ENCODE measurements at regions not wholly inside any gene's neighbourhood (a gene's known extent, or its start where the extent isn't known, plus 50 kb on each side); places are given as distances from the start of the nearest gene placed in this dataset.

DNA sequence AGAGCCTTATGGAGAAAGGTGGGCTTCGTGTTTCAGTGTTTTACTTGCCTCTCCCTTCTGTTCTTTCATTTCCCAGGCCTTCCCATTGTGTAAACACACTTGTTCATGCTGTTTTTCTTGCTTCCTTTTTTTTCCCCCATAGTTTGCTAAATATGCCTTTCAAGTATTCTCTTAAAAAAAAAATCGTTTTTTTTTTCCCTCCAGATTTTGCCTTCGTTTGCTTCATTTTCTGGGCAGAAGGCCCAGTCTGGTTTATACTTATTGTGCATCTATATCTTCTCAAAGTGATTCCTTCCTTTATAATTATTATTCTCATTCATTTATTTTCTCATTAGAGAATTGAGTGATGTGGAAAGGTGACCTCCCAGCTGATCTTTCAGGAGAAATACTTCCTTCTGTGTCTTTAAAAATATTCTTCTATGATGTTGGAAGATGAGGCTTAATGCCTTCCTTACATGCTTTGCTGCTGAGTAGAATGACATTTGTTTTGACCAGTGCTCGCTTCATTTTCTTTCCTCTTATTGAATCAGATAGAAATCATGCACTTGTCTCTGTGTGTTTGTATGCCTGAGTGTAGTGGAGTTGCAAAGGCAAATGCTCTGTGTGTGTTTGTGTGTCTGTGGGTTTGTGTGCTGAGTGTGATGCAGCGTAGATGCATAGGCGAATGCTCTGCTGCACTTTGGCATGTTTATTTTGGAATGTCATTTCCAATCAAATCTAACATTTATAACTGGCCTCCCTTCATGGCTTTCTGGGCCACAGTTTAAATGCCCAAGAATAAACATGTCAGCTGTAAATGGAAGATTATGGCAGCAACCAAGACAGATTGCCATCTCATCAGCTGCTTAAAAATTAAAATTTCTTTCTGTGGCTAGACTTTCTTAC is 591.4 kb downstream of the FGF9 start:
- DNase-seq (ENCODE audit: insufficient read length, low spot score) (no peak), FAIRE-seq (no peak)
- no peak for TF ChIP-seq POLR2A (IDR thresholded peaks at IDR 0.05; ENCODE audit: low read depth, low read length)

DNA sequence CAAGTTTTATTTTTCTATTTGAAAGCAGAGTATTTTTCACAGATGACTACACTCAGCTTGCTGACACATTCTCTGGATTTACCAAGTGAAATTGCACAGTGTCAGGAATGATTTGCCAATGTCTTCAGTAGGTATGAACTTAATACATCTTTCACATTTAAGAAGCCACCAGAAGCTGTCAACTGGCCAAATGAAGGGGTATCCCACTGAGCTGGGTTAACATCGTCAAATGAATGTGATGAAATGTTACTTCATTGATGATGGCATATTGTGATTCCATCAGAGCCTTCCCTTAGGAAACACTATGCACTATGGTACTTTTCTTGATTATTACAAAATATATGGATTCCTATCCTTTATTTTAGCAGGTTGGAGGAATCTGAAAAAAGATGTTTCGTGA is 592.3 kb downstream of the FGF9 start:
- FAIRE-seq (no peak), DNase-seq (ENCODE audit: insufficient read length, low spot score) (no peak)
- no peak for TF ChIP-seq POLR2A (IDR thresholded peaks at IDR 0.05; ENCODE audit: low read depth, low read length)

DNA sequence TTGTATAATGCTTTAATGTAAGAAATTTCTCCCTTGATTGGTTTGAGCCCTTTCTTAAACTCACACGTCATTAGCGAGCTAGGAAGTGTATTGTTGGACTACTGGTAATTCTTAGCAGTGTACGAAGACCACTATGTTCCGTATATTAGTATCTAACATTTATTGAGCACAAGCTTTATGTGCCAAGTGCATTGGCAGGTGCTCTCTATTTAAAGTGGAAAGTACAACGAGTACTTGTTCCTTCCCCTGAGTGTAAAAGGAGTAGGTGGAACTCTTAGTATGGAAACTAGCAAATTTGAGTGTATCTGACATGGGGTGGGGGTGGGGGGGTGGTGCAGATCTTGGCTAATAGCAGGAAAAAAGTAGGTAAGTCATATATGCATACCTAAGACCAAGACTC is 594.7 kb downstream of the FGF9 start:
- FAIRE-seq, result no peak
- no peak for TF ChIP-seq POLR2A (IDR thresholded peaks at IDR 0.05; ENCODE audit: low read depth, low read length)
- DNase-seq (ENCODE audit: insufficient read length, low spot score), result no peak

DNA sequence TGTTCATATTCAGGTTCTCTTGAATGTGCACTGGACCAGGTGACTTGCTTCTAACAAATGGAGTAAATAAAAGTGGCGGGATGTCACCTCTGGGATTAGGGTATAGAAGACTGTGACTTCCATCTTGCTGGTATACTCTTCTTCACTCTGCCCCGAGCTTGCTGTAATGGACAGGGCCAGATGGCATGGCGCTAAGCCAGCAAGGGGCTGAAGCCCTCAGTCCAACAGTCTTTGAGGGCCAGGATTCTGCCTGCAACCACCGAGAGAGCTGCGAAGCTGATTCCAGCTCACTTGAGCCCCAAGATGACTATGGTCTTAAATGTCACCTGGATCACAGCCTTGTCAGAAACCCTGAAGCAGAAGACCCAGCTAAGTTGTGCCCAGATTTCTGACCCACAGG is 600.0 kb downstream of the FGF9 start:
- DNase-seq (ENCODE audit: insufficient read length, low spot score) (no peak), FAIRE-seq (no peak)
- no peak for TF ChIP-seq POLR2A (IDR thresholded peaks at IDR 0.05; ENCODE audit: low read depth, low read length)

DNA sequence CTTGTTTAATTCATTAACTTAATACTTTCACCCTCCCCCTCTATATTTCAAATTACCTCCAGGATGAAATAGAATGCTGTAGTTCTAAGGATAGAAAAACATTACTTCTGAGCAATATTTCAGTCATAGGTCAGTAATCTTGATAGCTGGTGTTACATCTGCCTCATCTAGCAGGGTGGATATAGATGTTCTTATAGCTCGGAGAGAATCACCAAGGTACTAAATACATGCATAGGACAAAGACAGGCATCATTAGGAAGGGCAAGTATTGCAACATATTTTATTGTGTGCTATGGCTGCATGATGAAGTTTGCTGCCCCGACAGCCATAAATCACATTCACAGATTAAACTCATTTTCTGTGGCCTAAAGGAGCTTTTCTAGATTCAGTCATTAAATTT is 601.0 kb downstream of the FGF9 start:
- no peak for TF ChIP-seq POLR2A (IDR thresholded peaks at IDR 0.05; ENCODE audit: low read depth, low read length)
- DNase-seq (ENCODE audit: insufficient read length, low spot score) (no peak), FAIRE-seq (no peak)

DNA sequence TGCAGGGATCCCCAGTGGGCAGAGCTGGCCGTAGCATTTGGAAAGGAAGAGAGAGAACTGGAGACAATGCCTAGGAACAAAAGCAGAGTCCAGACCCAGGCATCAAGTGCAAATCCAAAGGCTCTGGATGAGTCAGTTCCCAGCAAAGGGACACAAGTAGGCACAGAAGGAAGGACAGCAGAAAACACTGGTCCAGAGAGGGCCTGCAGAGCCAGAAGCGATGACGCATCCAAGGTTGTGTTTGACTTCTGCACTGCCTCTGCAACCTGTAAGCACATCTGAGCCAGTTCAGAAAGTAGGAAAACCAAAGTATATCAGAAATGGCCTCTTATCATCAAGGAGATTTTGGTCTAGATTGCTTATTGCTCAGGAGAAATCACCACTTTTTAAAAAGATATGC is 604.5 kb downstream of the FGF9 start:
- no peak for FAIRE-seq
- no peak for DNase-seq (ENCODE audit: insufficient read length, low spot score)

DNA sequence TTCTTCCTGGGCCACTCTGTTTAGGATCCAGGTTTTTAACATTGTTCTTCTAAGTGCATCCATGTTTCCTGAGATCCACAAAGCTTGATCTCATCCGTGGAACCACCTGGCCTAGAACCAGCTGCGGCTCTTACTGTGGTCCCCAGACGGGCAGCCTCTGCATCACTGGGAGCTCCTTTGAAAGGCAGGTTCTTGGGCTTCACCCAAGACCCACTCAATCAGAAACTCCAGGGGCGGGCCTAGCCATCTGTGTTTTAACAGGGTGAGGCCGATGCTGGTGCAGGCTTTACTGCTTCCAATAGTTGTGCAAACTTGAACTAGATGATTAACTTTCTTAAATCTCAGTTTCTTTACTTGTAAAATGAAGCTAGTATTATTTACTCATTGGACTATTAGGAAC is 605.7 kb downstream of the FGF9 start:
- FAIRE-seq, result no peak
- no peak for DNase-seq (ENCODE audit: insufficient read length, low spot score)
- TF ChIP-seq POLR2A (IDR thresholded peaks at IDR 0.05; ENCODE audit: low read depth, low read length), result no peak

More for the DNA sequence above, 604.5 kb downstream of the FGF9 start:
- no peak for TF ChIP-seq POLR2A (IDR thresholded peaks at IDR 0.05; ENCODE audit: low read depth, low read length)

DNA sequence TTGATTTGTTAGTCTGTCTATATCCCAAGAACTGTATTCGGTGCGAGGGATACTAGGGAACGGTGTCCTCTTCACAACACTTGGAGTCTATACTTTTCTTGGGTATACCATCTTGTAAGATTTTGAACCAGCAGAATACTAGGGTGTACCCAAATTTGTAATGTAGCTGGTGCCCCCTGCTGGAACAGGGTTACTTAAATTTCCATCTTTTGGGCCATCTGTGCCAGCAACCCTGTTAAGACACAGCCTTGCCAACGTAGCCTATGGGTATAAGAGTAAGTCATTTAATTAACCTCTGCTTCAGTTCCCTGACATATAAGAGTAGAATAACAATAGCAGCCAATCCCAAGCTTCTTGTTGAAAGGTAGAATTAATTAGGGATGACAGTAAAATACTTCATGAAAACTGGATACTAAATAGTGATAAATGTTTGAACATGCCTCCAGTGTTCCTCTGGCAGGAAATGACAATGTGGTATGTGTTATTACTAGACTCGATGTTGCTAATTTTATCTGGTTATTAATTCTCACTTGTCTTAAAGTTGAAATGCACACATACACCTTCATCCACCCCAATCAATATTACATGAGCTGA is 607.6 kb downstream of the FGF9 start:
- FAIRE-seq, result no peak
- DNase-seq (ENCODE audit: insufficient read length, low spot score), result no peak
- TF ChIP-seq POLR2A (IDR thresholded peaks at IDR 0.05; ENCODE audit: low read depth, low read length), result no peak

DNA sequence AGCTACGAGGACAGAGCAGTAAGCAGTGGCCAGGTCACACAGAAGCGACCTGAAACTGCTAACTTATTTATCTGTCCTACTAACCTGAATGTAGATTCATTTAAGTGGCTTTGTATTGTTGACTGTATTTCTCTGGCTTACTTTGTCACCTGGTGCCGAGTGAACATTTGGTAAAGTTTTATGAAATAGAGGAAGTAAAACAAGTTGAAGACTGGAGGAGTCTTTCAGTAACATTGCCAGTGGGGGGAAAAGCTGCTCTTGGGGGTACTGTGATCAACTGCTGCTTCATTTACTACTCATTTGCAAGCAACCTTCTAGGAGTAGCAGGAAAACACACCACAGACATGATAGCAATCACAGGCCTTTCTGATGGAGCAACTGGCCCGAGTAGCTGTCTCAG is 615.0 kb downstream of the FGF9 start:
- DNase-seq (ENCODE audit: insufficient read length, low spot score) (no peak), FAIRE-seq (no peak)
- no peak for TF ChIP-seq POLR2A (IDR thresholded peaks at IDR 0.05; ENCODE audit: low read depth, low read length)

DNA sequence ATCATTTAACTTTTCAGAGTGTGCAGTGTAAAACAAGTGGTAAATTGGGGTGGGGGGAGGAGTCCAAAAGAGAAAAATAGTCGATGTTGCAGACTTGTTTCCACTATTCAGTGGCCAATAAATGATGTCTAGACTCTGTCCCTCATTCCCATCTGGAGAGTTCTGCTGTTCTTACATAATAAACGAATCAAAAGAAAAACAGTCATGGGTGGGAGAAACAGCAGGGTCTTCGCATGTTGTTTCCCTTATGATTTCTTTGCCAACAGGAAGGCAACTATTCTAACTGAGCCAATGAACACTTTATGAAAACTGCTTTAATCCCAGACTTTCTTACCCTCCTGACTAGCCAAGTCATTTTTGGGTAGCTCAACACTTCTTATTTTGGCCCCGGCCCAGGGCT is 615.5 kb downstream of the FGF9 start:
- no peak for FAIRE-seq

DNA sequence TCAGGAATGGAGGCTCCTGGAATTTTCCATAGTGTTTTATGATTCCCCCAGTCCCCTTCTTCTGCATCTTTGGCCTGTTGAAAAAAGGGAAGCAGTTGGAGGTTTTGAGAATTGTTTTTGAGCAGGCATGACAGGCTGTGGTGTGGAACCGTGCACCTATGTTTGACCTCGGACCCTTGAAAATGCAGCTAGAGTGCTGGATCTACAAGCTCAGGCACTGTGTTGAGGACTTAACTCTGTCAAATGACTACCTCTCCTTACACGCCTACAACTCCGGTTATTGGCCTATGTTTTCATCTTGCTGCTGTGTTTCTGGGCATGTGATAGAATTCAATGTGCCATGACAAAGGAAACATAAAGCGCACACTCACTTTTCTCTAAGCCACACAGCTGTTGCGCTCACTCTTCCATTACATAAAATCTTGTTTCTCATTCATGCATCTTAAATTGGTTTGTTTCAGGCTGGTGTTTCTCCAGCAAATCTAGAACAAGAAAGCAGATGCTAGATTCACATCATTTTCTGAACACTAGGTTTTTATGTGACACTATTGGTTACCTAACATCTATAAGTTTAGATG is 616.6 kb downstream of the FGF9 start:
- FAIRE-seq (no peak), DNase-seq (ENCODE audit: insufficient read length, low spot score) (no peak)
- no peak for TF ChIP-seq POLR2A (IDR thresholded peaks at IDR 0.05; ENCODE audit: low read depth, low read length)

More for the DNA sequence above, 615.5 kb downstream of the FGF9 start:
- no peak for DNase-seq (ENCODE audit: insufficient read length, low spot score)
- no peak for TF ChIP-seq POLR2A (IDR thresholded peaks at IDR 0.05; ENCODE audit: low read depth, low read length)

DNA sequence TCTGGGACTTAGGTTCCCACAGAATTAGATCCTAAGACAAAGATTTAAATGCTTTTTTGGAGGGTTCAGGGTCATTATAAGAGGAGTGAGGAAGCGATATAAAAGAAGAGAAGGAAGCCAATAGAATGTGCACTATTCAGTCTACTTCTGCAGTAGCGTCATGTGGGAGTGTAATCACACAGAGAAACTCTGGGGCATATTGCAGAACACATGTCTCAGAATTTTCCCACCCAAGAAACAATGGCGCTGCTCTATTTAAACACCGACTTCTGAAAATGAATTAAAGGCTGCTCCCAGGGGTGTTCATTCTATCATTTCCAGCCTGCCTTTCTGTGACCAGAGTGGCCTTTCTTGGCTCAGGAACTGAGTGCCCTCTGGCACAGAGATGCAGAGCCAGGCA is 617.6 kb downstream of the FGF9 start:
- no peak for FAIRE-seq
- TF ChIP-seq POLR2A (IDR thresholded peaks at IDR 0.05; ENCODE audit: low read depth, low read length), result no peak

DNA sequence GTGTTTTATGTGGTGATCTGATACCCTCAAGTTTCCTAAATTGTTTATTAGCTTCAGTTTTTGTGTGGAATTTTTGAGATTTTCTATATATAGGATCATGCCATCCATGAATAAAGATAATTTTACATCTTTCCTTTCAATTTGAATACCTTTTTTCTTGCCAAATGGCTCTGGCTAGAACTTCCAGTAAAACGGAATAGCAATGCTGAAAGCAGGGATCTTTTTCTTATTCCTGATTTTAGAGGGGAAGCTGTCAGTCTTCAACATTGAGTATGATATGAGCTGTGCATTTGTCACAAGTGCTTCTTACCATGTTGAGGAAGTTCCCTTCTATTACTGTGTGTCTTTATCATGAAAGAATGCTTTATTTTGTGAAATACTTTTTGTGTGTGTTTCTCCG is 618.8 kb downstream of the FGF9 start:
- no peak for TF ChIP-seq POLR2A (IDR thresholded peaks at IDR 0.05; ENCODE audit: low read depth, low read length)
- DNase-seq (ENCODE audit: insufficient read length, low spot score) (no peak), FAIRE-seq (no peak)

More for the DNA sequence above, 617.6 kb downstream of the FGF9 start:
- DNase-seq (ENCODE audit: insufficient read length, low spot score), result no peak

DNA sequence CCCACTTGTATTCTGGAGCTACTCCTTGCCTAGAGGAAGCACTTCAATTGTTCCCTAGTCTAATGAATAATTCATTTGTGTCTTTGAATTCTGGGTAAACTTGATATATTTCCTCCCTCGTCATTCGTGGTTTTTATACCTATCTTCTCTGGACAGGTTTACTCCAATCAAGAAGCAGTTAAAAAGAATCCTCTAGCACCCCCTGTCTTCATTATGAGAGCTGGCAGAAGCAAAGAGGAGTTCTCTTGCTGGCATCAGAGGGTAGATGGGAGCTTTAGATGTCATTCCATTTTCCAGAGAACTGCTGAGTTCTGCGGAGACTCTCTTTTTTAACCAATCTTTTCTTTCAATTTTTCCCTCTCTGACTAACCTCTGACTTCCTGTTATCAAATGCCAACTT is 627.7 kb downstream of the FGF9 start:
- DNase-seq (ENCODE audit: insufficient read length, low spot score) (no peak), FAIRE-seq (no peak)
- TF ChIP-seq POLR2A (IDR thresholded peaks at IDR 0.05; ENCODE audit: low read depth, low read length), result no peak
